HG03571 (cell line): ENCODE measurements at regions not wholly inside any gene's neighbourhood (a gene's known extent, or its start where the extent isn't known, plus 50 kb on each side); places are given as distances from the start of the nearest gene placed in this dataset.
"Not testable (repeated sequence)": the region's sequence is repeated elsewhere in the genome, so short reads cannot be mapped to it uniquely, and the experiment has no call there.

ENCODE experiments used
- ATAC-seq: cut with Tn5 transposase; IDR thresholded peaks from one replicate; pipeline ENCODE4 v1.9.1; 2021; ENCODE audit not compliant: unreplicated experiment

DNA sequence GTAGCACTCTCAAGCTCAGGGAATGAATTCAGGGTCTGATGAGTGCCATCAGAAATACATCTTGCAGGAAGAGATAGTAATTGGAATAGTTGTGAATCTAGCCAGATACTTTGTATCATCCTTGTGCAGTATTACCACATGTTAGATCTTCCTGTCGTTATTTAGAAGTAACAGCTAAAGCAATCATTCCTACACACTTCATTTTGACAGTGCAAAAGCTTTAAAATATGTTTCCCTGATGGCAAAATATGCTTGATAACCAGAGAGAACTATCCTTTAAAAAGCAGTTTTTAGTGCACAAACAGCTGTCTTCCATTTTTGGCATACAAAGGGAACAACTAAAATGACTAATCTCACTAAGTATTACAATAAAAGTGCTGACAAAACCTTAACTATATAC is 149.5 kb upstream of the SLC38A2 start:
- ATAC-seq: no peak

DNA sequence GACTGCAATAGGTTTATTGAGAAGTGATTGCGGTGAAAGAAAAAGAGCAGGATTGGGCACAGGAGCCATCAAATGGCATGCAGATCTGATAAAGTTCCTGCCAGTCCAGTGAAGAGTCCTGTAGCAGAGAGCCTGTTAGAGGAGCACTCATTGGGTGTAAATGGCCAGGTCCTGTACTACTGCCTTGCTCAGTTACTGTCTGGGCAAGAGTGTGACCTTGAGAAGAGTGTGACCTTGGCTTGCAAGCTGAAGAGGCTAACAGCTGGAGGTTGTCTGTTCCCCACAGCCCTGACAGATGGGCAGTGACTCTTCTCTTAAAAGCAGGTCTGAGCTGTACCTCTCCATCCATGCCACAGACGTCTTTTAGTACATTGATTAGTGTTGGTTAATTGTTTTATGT is 148.6 kb upstream of the SLC38A2 start:
- ATAC-seq: no peak

DNA sequence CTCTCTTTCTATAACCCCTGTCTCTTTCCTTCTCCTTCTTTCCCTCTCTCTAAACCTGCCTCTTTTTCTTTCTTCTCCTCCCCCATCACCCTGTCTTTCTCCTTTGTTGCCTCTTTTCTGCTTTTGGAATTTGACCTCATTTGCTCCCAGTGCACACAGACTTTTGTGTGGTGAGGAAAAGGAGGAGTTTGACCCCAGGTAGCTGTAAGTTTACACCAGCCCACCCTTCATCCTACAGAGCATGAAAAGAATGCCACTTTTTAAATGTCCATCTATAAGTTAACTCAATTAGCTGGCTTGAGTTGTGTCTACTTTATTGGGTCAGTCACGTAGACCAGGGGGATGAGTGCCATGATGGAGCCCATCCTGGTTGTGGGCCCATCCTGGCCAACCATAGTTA is 146.8 kb upstream of the SLC38A2 start:
- no peak for ATAC-seq

DNA sequence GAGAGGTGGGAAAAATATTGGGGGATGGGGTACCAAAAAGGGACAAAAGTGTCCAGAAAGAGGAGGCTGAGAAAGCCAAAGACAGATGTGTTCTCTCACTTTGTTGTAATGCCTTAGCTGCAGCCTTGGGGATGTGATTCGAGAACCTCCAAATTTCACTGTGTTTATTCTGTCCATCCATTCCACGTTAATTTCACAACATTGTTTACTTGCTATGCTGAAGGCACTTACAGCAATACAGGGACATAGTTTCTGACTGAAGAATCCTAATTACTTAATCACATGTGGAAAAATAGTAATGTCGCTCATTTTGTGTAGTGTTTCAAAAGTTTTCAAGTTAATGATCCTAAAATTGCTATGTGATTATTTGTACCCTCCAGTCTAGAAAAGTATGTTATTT is 146.2 kb upstream of the SLC38A2 start:
- ATAC-seq: no peak

DNA sequence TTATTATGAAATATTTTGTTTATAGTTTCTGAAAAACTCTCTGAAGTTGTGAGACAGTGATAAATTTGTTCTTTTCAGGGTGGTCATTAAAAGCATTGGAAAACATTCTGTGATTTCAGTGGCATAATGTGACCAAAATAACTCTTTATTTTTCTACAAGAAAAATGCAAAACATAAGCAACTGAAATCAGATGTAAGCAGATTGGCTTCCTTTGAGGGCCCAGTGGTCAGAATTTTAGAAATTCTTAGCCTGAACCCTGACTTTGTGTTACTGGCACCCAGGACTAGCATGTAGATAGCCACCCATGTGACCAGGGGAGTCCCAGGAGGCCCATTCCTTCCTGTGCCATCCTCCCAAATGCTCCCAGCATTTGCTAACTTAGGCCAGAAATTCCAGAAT is 145.6 kb upstream of the SLC38A2 start:
- ATAC-seq: no peak

DNA sequence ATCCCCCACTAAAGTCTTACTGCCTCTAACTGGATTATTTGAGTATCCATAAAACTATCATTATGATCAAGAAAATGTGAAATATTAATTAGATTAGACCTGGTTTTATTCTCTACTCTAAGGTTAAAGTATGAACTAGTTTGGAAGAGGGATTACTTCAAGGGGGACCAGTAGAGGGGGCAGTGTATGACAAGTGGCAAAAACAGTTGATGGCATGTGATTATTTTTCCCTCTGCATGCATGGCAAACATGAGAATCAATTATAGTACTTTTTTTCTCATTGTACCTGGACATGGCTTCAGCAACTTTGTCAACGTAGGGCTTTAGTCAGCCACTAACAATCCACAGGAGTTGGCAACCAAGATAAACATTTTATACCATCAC is 145.0 kb upstream of the SLC38A2 start:
- ATAC-seq: peak; percentile 37

DNA sequence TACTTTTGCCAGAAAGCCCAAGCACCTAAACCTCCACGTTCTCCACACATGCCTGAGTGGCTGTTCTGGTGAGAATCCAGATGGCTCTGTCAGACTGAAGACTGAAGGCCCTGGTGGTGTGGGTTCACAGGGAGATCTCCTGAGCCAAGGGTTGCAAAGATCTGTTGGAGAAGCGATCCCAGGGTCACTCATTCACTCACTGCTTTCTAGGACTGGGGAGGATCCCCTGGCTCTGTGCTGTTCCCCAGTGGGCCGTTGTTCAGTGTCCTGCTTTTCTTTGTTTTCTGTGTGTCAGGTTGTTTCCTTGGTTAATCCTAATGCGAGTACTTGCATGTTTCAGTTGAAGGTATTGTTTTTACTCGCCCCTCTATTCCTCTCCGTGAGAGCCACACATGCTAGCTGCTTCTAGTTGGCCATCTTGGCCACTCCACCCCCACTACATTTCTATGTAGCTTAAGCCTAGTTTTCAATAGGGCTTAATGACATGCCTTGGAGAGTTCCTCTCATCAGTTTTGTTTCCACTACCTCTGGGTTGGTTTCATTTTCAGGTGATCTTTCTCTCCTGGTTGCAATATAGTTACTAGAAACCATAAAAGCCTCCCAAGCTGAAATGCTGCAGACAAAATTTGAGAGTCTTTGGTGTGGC is 144.5 kb upstream of the SLC38A2 start:
- peak; percentile 98 for ATAC-seq

DNA sequence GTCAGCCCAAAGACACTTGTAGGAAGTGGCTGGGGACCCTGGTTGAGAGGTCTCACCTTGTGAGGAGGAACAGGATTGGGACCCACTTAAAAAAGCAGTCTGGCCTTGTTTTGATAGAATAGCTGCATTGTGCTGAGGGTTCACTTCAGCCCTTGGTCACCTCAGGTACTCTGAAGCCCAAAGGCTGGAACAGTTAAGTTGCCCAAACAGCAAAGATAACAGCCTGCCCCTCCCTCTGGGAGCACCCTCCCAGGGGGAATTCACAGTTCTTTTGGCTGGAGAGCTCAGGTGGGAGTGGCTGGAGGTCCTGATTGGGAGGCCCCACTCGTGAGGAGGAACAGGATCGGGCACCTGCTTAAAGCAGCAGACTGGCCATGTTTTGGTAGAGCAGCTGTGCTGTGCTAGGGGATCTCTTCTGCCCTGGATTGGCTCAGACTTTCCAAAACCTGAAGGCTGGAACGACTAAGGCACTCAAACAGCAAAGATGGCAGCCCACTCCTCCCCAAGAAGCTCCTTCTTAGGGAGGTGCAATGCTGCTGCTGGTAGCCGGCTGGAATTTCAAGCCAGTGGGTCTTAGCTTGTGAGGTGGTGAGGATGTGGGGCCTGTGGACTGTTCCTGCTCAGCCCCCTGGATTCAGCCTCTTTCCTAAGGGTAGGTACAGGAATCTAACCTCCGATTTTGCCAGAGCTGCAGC is 143.8 kb upstream of the SLC38A2 start:
- no peak for ATAC-seq

DNA sequence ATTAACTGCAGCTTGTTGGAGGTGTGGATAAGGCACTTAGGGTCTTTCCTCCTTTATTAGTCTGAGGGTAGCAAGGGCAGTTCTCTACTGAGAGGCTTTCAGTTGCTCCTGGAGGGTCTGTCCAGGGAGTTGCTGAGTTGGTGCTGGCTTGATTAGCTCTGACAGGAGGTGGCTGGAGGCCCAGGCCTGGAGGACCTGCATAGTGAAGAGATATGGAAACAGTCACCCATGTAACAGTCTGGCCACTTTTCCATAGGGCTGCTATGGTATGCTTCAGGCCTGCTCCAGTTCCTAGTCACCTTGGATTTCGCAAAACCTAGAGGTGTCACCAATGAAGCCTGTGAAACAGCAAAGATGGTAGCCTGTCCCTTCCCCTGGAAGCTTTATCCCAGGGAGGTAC is 143.3 kb upstream of the SLC38A2 start:
- ATAC-seq: no peak

DNA sequence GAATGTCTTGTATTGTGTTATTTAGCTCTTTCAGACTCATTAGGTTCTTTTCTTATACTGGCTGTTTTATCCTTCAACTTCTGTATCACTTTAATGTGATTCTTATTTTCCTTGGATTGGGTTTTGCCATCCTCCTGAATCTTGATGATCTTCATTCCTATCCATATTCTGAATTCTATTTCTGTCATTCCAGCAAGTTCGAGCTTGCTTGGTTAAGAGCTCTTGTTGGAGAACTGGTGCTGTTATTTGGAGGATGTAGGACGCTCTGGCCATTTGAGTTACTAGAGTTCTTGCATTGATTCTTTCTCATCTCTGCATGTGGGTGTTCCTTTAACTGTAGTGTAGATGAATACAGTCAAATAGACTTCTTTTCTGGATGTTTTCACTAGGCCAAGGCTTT is 142.3 kb upstream of the SLC38A2 start:
- ATAC-seq: no peak

DNA sequence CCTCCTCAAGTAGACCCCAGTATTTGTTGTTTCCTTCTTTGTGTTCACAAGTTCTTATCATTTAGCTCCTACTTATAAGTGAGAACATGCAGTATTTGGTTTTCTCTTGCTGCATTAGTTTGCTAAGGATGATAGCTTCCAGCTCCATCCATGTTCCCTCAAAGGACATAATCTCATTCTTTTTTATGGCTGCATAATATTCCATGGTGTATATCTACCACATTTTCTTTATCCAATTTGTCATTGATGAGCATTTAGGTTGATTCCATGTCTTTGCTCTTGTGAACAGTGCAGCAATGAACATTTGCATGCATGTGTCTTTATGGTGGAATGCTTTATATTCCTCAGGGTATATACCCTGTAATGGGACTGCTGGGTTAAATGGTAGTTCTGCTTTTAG is 137.7 kb upstream of the SLC38A2 start:
- not testable (repeated sequence) for ATAC-seq

DNA sequence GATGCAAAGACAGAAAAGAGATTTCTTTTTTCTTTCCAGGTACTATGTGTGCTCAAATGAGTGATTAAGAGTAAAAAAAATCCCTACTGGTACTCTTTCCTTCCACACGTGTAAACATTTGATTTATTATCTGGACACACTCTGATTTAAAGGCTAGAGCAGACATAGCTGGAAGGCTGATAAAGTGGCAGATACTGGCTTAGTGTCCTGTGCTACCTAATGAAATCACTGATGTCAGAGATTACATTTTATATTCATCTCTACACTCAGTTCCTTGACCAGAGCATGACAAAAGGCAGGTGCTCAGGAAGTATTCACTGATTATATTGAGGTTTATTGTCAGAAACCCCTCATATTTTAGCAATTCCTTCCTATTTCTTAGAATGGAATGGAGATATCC is 136.6 kb upstream of the SLC38A2 start:
- ATAC-seq: no peak

DNA sequence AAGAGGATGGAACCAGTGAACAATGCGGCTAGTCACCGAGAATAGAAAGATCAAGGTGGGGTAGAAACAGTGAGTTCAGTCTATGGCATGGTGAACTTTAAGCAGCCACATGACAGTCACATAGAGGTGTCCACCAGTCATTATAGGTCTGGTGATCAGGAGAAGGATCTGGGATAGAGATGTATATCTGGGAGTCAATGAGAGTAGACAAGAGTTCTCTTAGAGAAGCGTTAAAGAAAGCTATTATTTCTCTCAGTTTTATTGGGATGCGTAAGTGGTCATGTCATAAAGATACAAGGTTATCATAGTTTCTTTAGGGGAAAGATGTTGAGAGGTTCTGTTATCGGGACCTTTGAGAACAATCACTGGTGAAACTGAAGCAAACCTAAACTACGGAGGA is 136.1 kb upstream of the SLC38A2 start:
- ATAC-seq: no peak

DNA sequence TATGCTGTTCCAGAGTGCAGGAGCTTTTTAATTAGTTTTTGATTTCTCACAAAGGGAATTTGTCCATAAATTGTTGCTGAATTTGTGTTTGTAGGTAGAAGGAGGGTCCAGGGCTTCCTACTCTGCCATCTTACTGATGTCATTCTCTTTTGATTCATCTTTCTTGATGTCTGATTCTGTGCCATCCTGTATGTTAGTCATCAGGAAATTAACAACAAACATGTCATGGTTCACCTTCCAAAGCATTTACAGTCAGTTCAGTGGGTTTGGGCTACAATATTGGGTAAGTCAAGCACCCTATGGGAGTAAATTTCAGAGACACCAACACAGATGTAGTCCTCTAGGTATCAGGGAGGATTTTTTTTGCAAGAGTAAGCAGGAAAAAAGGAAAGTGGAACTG is 135.2 kb upstream of the SLC38A2 start:
- no peak for ATAC-seq

DNA sequence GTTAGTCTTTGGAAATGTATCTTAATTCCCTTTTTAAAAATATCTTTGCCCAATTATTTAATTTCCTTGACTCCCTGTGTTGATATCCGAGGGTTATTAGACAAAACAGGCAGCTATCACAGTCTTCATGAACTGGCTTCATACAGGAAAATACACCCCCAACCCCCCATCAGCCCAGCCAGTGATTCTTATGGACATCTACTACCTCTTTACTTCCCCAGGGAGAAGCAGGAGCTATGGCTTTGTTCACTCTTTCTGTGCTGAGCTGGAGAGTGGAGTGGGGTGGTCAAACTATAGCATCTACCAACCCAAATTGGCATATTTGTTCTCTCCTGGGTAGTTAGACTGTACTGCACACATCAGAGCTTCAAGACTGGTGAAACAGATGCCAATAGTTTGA is 134.4 kb upstream of the SLC38A2 start:
- ATAC-seq: no peak

DNA sequence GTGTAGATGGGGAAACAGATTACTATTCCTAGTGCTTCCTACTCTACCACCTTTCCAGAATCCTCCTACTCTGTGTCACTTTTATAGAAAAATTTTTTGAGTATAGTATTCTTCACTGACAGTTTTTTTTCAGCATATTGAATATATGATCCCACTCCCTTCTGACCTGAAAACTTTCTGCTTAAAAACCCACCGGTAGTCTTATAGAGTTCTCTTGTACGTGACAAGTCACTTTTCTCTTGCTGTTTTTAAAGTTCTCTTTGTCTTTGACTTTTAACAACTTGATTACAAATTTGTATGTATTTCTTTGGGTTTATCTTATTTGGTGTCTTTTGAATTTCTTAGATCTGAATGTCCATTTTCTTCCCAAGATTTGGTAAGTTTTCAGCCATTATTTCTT is 133.6 kb upstream of the SLC38A2 start:
- ATAC-seq: no peak

DNA sequence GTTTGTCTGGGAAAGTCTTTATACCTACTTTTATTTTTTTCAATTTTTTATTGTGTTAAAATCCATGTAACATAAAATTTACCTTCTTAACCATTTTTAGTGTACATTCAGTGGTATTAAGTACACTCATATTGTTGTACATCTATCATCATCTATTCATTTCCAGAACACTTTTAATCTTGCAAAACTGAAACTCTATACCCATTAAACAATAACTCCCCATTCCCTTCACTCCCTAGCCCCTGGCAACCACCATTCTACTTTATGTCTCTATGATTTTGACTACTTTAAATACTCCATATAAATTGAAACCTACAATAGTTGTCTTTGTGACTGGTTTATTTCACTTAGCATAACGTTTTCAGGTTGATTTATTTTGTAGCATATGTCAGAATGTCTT is 131.9 kb upstream of the SLC38A2 start:
- no peak for ATAC-seq

DNA sequence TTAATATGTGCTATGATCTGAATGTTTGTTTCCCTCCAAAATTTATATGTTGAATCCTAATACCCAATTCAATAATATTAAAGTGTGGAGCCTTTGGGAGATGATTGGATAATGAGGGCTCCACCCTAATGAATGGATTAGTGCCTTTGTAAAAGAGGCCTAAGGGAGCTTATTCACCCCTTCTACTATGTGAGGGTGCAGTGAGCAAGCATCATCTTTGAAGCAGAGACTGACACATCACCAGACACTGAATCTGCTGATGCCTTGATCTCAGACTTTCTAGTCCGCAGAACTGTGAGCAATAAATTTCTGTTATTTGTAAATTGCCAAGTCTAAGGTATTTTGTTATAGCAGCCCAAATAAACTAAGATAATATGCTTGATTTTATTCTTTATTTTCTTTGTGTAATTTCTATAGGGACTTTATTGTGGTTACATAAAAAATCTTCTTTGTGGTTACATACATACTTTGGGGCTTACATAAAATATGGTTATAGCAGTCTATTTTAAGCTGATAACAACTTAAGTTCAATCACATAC is 131.1 kb upstream of the SLC38A2 start:
- no peak for ATAC-seq

DNA sequence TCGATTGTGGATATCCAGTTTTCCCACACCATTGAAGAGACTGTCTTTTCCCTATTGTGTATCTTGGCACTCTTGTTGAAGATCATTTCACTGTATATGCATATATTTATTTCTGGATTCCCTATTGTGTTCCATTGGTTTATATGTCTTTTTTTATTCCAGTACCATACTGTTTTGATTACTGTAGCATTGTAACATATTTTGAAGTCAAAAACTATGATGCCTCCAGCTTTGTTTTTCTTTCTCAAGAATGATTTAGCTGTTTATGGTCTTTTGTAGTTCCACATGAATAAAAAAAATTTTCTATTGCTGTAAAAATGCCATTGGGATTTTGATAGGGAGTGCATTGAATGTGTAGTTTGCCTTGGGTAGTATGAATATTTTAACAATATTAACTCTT is 128.1 kb upstream of the SLC38A2 start:
- ATAC-seq: no peak

DNA sequence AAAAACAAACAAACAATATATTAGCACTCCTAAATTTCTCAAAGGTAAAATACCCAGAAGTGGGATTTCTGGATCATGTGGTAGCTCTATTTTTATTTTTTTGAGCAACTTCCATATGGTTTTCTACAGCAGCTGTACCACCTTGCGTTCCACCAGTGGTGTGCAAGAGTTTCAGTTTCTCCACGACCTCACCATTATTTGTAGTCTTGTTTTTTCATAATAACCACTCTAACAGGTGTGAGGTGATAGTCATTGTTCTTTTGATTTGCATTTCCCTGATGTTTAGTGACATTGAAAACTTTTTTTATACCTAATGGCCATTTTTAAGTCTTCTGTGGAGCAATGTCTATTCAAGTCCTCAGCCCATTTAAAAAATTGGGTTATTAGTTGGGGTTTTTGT is 127.3 kb upstream of the SLC38A2 start:
- ATAC-seq: no peak

DNA sequence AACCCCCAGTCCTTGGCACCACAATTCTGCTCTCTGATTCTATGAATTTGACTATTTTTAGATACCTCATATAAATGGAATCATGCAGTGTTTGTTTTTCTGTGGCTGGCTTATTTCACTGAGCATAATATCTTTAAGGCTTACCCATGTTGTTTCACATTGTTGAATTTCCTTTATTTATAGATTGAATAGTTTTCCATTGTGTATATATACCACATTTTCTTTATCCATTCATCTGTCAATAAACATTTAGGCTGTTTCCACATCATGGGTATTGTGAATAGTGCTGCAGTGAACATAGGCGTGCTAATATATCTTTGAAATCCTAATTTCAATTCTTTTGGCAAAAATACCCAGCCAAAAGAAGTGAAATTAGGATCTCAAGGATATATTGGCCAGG is 126.7 kb upstream of the SLC38A2 start:
- ATAC-seq: no peak

DNA sequence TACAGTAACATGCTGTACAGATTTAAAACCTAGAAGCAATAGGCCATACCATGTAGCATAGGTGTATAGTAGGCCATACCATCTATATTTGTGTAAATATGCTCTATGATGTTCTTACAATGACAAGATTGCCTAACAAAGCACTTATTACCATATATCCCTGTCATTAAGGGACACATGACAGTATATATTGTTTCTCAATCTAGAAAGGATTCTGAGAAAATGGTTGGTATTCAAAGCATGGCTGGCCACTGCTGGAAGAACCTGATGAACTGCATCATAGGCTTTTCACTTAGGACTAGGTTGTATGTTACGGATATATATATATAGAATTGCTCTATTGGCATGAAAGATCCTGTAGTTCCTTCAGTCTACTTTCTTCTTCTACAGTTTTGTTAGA is 125.2 kb upstream of the SLC38A2 start:
- ATAC-seq: no peak

DNA sequence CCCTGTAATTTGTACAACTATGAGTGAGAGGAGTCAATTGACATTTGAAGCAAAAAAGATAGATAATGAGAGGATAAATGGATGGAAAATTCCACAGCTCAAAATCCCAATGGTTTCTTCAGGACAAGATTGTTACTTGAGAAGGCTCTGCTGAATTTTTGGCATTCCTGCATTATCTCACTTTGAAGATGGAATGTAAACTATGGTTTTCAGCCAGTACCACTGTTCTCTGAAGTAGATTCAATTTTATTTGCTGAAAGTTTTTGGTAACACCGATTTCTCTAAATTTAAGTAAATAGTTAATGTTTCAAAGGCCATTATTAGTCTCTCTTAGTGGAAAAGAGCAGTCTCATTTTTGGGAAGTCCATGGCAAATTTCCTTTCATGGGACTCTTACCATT is 121.9 kb upstream of the SLC38A2 start:
- ATAC-seq: no peak
